NCI-H1092 treated with DMSO at 0.1 percent for 48 hours (cell line): ENCODE measurements at regions not wholly inside any gene's neighbourhood (a gene's known extent, or its start where the extent isn't known, plus 50 kb on each side); places are given as distances from the start of the nearest gene placed in this dataset.
"Not testable (repeated sequence)": the region's sequence is repeated elsewhere in the genome, so short reads cannot be mapped to it uniquely, and the experiment has no call there.

Experiments used
- DNase-seq: peaks from one replicate; lab custom pipeline; 2025; lab: John Stamatoyannopoulos, UW

DNA sequence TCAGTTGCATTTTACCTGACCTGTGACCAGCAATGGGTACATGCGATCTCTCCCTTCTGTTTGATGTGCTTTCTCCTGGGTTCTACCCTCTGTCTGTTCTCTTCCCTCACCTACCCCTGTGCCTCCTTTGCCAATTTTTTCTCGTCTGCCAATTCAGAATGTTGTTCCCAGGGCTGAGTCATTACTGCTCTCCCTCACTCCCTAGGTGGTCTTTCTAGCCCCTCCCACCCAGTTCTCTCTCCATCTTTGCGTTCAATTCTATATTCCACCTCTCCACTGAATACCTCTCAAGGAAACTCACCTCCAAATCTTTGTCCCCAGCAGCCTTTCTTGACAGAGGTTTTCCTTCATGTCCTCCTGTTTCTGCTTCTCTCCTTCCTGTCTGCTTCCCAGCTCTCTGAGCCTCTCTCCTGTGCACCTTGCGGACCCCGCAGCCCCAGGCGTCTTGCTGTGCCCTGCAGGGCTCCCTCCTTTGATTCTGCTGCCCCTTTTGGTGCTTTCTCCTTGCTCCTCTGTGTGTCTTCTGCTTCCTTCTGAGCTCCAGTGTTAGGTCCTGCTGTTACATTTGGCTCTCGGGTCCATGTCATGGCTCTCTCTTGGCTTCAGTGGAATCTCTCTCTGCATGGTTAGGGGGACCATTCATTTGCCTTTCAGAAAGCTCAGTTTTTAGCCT lies 398.2 kb upstream of the TPM1 start:
- DNase-seq = no peak

DNA sequence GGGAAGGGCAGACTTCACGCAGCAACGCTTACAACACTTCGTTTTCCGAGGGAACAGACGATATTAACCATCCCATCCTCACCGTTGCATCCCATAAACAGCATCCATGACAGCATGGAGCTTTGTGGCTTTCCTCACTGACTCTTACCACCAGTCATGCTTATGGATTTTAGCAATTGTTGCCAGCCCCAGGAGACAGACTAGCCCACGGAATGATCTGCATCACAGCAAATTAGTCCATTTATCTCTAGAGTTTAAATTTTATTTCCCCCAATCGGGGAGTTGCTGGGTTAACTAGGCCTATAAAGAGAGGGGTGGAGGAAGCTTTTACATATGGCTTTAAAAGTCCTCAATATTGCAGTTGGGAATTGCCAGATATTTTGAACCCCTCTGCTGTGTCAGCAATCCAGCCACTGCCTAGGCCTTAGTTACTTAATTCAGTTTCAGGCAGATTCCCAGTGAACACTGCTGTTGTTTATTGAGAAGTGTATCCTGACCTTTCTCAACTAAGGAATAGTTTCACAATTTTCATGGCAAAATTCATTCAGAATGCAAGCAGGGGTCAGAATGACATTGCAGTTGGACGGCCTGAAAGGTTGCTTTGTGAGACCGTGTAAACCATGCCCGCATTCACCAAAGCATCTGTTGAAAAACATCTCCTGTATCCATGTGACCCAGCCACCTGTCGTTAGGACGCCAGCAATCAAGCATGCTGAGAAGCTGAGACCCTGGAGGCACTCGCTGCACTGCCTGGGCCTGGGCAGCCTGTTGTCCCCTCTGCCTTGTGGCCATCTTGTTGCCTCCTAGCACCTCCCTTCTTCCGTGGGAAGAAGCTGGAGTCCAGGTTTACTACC lies 397.4 kb upstream of the TPM1 start:
- DNase-seq = no peak

DNA sequence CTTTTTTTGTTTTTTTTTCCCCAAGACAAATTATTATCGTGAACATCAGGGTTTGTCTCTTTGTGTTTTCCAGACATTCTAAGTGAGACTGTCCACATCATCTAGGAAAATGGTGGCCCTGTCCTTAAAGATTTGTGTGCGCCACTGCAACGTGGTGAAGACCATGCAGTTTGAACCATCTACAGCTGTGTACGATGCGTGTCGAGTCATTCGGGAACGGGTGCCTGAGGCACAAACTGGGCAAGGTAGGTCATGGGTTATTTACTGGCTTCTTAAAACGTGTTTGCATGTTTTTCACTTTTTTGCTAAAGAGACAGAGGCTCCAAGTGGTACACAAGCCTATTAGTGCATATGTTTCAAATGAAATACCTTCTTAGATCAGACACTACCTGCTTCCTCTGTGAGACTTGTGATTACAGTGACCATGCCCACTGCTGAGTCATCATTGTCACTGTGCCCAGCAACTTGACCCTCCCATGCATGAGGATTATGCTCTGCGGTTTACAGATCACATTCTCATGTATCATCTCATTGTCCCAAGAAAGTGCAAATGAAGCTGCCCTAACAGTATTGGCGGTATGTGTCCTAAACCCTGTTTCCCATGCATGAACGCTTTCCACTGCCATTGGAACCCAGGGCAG lies 395.2 kb upstream of the TPM1 start:
- DNase-seq = no peak

DNA sequence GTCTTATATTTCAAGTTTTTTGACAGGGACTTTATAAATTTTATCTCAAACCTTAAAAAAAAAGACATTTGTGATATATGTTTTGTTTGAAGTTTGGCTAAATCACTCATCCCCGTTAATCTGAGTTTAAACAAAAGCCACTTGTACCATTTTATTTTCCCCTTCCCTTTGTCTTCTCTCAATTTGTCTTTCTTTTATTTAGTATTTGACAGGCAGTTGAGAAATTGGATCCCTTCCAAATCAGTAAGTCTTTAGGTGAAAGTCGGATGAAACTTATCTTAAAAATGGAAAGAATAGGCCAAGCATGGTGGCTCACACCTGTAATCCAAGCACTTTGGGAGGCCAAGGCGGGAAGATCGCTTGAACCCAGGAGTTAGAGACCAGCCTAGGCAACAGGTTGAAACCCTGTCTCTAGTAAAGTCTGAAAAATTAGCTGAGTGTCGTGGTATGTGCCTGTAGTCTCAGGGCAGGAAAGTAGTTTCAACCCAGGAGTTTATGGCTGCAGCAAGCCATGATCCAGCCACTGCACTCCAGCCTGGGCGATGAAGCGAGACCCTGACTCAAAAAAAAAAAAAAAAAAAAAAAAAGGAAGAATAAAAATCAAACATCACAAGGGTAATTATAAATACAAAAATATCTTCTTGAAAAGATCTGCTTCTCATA lies 394.6 kb upstream of the TPM1 start:
- no peak for DNase-seq

DNA sequence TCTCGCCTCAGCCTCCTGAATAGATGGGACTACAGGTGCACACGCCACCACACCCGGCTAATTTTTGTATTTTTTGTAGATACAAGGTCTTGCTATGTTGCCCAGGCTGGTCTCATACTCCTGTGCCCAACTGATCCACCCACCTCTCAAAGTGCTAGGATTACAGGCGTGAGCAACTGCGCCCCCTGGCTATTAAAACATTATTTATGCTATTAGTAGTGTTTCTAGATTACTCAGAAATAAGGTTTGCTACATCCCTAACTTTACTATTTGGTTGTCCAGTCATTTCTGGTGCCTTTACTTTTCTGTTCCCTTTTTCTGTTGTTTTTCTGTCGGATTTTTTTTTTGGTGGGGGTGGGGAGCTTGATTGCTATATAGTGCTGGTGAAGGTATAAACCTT lies 393.6 kb upstream of the TPM1 start:
- peak; percentile 10 for DNase-seq

DNA sequence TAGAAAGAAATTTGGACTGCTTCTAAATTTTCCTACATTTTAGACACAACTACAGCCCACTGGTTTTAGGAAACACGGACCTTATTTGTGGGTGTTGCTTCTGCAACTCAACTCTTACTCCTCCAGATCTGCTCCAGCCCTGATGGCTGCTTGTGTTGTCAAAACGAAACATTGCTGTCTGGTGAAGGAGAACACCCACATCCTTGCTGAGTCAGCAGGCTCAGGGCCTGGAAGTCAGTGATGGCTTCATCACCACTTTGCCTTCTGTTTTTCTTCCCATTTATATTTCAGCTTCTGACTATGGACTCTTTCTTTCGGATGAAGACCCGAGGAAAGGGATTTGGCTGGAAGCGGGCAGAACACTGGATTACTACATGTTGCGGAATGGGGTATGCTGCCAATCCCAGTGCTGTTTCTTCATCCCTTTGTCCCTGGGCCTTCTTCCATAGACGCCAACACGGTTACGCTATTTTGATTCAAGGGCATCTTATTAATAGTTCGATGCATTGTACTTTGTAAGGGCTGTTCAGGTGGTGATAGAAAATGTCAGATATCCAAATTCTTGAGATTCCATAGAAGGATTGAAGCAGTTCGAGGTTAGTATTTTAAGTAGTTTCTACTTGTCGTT lies 392.6 kb upstream of the TPM1 start:
- DNase-seq = no peak

DNA sequence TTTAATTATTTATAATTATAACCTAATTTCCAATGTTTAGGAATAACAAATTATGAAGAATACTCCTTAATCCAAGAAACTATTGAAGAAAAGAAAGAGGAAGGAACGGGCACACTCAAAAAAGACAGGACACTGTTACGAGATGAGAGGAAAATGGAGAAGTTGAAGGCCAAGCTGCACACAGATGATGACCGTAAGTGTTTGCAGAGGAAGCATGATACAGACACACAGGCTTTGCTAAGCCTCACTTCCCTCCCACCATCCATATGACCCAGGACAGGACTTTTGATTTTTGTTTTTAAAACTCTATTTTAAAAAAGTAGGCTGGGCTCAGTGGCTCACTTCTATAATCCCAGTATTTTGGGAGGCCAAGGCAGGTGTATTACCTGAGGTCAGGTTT lies 389.4 kb upstream of the TPM1 start:
- DNase-seq = no peak

DNA sequence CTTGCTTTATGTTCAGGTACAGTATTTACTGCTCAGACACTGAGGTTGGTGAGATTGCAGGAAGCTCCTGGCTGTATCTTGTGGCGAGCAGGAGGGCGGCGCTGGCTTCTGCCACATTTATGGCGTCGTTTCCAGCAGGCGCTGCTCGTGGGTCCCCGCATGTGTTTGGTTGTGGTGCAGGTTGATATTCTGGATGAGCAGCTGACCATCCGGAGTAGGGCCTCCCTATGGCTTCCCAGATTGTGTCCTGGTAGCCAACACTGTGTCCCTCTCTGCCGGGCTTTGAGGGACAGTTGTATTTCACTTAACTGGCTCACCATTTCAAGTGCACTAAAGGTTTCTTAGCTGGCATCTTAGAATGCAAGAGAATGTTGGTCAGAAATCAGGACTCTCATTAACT lies 386.5 kb upstream of the TPM1 start:
- DNase-seq = no peak

DNA sequence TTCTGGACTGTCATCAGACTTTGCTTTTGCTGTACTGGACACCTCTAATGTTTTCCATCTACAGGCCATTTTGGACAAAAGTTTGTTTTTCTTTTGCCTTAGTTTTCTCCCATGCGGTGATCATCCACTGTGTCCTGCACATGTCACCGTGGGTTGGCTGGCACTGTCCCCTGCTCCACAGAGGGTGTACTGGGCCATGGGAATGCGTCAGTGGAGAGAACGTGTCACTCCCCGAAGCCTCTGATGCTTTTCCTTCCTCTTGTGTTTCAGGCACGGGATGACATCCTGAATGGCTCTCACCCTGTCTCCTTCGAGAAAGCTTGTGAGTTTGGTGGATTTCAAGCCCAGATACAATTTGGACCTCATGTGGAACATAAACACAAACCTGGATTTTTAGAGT lies 385.0 kb upstream of the TPM1 start:
- DNase-seq = not testable (repeated sequence)

DNA sequence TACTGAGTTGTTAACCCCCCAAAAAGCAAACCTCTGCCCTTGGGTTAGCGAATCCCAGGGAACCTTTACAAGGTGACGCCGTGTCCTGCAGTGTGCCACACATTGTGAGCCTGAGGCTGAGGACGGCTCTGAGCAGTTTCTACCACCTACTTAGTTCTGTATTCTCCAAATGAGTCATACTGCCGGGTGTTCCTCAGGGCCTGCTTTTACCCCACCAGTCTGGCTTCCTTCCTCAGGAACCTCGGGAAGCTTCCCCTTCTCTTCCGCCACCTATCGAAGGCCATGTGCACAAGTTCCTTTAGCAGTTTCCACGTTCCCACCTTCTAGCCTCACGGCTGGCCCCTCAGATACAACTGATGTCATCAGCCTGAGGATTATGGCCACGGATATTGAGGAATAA lies 384.0 kb upstream of the TPM1 start:
- no peak for DNase-seq

DNA sequence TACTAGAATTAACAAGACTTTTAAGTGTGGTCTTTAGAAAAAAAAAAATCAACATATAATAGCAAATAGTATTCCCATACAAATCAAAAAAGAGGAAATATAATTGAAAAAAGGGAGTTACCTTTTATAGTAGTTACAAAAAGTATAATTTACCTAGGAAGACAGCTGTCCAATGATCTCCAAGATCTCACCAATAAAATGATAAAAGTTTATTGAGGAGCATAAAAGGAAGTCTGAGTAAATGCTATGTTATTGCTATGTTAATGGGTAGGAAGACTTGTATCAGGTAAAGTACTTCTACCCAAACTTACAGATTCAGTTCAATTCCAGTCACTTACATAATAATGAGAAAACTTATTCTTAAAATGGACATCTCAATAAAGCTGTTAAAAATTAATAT lies 379.0 kb upstream of the TPM1 start:
- no peak for DNase-seq

DNA sequence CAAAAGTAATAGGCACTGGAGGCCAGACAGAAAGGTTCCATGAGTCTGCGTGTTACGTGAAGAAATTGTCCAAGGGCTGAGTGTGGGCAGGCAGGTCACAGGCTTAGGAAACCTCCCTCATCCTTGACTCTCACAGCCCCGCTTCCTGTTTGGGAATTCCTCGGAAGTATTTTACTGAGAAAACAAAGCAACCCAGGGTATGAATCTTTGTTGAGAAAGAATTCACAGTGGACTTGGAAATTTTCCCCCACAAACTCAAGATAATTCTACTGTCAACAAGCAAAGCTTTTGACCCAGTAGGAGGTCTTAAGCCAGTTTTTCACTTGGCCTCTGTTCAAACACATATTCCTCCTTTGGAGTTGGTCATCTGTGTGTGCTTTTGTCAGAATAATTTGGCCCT lies 377.1 kb upstream of the TPM1 start:
- DNase-seq = no peak

DNA sequence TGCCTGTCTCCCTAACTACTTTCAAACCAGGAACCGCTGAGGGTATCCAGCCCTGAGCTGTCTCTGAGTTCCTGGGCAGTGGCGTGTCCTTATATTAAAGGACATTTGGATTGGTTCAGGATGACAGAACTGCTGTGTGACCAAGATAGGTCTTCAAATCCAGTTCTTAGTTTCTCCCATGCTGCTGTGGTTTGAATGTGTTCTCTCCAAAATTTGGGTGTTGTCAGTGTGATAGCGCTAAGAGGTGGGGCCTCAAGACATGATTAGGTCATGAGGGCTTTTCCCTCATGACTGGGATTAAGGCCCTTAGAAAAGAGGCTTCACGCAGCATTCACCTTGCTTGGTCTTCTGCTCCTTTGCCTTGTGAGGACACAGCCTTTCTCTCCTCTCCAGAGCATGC lies 376.5 kb upstream of the TPM1 start:
- DNase-seq = no peak

DNA sequence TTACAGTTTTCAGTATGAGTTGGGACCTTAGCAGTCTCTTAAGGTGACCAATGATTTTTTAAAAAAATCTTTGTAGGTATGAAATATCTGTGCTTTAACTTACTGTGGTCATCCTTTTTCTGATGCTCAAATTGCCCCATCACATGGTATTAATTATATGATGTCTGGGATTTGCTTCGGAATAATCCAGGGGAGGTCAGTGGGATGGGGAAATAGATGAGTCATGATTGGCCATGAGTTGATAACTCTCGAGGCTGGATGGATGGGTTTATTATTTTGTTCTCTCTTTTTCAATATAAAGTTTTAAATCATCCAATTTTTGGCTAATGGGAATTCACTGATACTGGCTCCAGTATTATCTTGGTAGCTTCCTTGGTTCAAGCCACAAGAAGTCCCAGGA lies 370.3 kb upstream of the TPM1 start:
- DNase-seq = no peak

DNA sequence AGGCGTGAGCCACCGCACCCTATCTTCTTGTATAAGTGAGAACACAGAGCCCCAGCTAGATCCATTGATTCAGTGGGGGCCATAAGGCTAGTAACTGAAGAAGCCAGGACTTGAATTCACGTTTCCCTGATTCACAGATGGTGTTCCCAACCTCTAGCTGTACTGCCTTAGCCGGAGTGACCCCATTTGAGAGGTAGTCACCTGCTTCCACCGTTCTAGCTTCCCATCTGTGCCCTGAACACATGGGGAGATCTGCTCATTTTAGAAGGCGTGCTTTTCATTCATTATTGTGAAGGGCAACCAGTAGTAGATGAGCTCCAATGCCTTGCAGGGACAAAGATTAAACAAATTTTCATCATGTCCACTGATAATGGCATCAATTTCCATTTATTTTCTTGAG lies 365.7 kb upstream of the TPM1 start:
- no peak for DNase-seq

DNA sequence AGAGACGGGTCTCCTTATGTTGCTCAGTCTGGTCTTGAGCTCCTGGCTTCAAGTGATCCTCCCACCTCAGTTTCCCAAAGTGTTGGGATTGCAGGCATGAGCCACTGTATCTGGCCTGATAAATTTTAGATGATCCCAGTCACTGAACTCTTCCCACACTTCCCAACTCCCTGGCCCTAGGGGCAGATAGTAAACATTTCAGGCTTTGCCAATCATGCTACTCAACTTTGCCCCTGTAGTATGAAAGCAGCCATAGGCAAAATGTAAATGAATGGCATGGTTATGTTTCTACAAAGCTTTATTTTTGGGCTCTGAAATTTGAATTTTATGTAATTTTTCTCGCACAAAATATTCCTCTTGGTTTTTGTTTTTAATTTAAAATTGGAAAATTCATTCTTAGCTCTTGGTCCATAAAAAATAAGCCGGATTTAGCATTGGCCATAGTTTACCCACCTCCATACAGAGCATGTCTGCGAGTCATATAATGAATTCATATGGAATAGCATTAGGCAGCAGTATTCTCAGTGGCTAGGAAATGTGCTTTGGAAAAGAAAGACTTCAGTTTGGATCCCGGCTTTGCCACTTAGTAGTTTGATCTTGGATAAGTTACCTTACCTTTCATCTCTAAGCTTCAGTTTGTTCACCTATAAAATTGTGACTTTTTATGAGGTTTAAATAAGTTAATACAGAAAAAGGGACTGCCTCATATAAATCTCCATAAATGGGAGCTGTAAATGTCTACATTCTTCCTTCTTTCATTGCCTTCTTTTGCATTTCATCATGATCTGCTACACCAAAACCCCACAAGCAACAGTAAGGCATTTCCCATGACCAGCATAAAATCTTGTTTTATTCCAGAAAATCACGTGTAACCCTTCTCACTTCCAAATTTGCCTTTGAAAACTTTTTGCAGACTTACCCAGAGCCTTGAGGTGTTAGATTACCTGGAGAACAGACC lies 360.3 kb upstream of the TPM1 start:
- no peak for DNase-seq

DNA sequence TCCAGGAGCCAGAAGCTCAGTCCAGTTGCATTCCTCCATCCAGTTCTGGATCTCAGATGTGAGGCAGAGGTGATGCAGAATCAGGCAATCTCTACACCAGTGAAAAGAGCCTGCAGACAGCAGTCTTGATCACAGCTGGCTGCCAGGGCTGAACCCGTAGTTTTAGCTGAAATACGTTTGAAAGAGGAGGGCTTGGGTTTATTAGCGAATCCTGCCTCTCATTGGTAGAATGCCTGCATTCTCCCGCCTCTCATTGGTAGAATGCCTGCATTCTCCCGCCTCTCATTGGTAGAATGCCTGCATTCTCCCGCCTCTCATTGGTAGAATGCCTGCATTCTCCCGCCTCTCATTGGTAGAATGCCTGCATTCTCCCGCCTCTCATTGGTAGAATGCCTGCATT lies 359.4 kb upstream of the TPM1 start:
- DNase-seq = not testable (repeated sequence)

DNA sequence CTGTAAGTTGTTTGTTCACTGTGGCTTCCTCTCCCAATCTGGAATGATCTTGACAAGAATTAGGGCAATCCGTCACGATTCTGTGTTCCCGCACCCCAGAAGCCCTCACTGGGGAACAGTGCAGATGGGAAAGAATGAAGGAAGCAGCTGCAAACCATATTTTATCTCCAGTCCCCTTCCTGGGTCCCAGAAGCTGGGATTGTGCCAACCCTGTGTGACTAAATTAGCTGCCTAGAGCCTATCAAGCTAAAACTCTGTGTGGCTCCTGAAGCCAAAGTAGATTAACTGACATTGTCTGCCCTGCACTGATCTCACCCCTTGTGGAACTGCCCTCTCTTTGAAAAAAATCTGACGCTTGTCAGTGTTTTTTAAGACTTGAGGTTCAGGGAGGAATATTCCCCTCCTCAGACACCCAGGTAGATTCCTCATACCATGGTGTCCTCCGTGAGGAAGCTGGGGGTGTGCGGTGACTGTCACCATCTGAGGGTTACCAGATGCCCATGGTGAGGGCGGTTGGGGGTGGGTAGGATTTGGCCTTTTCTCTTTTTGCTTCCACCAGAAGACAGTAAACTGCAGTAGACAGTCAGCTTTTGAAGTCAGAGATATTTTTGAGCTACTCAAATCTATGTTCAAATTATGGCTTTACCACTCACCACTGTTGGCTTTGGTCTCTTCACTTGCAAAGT lies 358.3 kb upstream of the TPM1 start:
- DNase-seq = no peak

DNA sequence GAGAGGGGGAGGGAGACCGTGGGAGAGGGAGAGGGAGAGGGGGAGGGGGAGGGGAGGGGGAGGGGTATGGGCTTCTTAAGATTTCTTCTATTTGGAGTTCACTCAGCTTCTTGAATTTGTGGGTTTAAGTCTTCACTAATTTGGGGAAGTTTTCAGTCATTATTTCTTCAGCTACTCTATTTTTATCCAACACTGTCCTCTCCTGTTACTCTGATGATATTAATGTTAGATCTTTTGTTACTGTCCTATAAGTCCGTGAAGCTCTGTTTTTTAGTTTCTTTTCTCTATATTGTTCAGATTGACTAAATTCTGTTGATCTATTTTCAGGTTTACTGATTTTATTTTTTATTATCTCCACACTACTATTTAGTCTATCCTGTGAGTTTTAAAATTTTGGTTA lies 351.5 kb upstream of the TPM1 start:
- no peak for DNase-seq

DNA sequence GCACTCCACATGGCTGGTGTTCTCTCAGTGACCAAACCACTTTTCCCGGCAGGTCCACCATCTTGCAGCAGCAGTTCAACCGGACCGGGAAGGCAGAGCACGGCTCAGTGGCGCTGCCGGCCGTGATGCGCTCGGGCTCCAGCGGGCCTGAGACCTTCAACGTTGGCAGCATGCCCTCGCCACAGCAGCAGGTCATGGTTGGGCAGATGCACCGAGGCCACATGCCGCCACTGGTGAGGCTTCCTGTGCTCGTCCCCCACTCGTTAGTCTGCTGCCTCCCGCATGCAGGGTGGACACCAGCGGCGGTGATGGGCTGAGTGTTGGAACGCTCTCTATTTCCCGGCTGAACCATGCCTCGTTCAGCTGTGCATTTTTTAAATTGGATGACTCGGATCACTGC lies 344.9 kb upstream of the TPM1 start:
- DNase-seq = no peak

DNA sequence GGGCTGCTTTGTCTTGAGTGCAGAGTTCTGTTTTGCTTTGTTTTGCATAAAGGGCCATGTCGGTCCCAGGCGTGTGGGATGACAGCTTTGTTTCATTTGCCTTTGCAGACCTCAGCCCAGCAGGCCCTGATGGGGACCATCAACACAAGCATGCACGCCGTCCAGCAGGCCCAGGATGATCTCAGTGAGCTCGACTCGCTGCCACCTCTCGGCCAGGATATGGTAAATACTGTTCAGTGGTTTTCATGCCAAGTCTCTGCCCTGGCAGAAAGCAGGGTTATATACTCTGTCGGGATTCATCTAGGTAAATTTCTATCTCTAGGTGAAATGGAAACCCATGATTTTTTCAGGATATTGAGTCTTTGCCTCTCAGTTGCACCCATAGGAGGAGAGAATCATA lies 343.9 kb upstream of the TPM1 start:
- DNase-seq = no peak
